HG03175 (cell line): ENCODE measurements at regions not wholly inside any gene's neighbourhood (a gene's known extent, or its start where the extent isn't known, plus 50 kb on each side); places are given as distances from the start of the nearest gene placed in this dataset.

Experiments used
- ATAC-seq: cut with Tn5 transposase; IDR thresholded peaks from one replicate; pipeline ENCODE4 v1.9.1; 2021; ENCODE audit warnings: mild to moderate bottlenecking, moderate library complexity; ENCODE audit not compliant: unreplicated experiment

DNA sequence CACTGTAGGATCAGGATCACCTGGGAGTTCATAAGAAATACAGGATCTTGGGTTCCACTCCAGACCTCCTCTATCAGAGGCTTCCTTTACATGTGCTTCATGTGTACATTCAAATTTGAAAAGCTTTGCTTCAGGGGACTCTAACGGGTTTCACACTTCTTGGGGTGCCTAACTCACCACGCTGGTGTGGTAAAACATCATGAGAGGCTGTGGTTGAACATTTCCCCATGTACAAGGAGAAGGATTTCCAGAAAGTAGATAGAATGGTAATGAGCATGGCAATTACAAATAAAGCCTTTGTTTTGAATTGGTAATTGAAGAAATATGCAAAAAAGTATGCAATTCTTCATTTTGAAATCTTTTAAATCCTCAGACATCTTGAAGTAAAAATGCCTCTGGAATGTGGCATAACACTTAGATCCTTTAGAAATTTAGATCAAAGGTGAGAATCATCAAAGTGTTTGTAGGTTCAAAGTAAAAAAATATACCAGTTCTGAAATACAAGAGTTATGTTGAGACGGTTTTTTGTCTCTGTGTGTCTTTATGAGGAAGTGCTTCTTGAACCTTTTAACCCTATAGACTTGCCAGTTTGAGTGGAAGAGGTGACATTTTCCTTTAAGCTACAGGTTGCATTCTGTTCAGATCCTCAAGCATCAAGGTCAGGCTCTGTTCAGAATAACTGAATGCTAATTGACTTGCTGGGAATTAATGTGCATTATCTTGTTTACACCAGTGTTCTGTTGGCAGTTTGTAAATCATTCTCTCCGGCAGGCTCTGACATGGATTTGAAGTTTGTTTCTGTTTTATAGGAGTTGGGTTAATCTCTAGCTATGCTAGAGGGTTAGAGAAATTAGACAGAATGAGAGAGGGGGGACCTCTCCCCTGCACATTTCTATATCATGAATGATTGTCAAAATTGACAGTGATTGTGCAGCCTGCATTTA, 415.3 kb downstream of the MAN2A1 start:
- ATAC-seq = no peak

DNA sequence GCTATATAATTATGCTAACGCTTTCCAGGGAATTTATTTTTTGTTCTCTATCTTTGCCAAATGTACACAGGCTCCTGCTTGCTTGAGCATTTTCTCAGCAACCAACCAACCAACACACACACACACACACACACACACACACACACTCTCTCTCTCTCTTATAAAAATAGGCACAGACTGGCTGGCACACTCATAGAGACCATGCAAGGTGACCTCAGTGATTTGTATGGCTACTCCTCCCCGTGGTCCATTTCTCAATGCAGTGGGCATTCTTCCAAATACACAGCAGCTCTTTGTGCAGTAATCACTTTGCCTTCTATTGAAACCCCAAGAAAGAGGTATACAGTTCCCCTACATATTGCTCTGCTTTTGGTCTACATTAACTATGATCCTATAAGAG, 416.0 kb downstream of the MAN2A1 start:
- no peak for ATAC-seq

DNA sequence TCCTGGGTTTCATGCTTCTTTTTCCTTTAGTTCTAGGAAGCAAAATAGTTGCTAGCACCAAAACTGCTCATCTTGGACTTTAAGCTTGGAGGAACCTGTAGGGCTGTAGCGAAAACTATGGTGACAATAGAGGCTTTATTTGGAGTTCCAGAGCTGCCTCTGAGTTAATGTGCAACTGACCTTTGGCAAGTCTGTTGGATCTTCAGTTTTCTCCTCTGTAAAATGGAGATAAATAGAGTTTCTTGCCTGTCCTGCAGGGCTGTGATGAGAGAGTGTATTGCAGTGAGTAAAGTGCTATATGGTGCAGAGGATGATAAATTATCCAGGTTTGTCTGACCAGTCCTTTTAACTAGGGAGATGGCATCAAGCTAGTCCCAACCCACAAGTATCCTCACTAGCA, 417.0 kb downstream of the MAN2A1 start:
- no peak for ATAC-seq

DNA sequence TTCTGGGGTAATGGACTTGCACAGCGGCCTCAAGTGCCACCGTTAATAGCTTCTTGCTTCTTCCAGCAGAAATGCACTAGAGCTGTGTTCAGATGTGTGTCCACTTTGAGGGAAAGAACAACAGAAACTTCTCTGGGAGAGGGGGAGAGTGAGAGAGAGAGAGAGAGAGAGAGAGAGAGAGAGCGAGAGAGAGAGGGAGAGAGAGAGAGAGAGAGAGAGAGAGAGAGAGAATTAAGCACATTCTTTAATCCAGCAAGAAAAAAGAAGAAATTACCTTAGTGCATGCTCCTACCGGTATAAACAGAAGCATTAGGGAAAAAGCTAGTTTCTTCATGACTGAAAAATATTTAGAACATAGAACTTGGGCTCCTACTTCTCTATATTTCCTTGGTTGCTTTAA, 418.8 kb downstream of the MAN2A1 start:
- no peak for ATAC-seq

GRCh38 chr5:110109667-110110066, 419.9 kb downstream of the MAN2A1 start:
- no peak for ATAC-seq

- no peak for ATAC-seq
These were observed 422.6 kb downstream of the MAN2A1 start for GRCh38 chr5:110112348-110112747.

- ATAC-seq = no peak
These were observed 425.8 kb downstream of the MAN2A1 start for GRCh38 chr5:110115503-110115902.

DNA sequence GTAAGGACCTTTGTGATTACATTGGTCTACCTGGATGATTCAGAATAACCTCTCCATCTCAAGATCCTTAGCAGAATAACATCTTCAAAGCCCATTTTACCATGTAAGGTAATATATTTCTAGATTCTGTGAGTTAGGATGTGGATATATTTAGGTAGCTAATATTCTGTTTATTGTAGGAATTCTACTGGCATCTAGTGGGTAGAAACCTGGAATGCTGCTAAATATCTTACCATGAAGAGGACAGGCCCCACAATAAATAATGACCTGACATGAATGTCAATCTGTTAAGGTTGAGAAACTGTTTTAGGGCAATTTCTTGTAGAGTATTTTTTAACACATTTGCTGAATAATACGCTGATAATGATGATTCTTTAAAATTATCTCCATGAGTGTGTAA, 426.8 kb downstream of the MAN2A1 start:
- no peak for ATAC-seq

GRCh38 chr5:110134963-110135935, 445.5 kb downstream of the MAN2A1 start:
- no peak for ATAC-seq

GRCh38 chr5:110150199-110150598, 460.5 kb downstream of the MAN2A1 start:
- no peak for ATAC-seq

- ATAC-seq = no peak
These were observed 469.5 kb downstream of the MAN2A1 start for GRCh38 chr5:110159202-110159601.

GRCh38 chr5:110161162-110161561, 471.4 kb downstream of the MAN2A1 start:
- no peak for ATAC-seq

DNA sequence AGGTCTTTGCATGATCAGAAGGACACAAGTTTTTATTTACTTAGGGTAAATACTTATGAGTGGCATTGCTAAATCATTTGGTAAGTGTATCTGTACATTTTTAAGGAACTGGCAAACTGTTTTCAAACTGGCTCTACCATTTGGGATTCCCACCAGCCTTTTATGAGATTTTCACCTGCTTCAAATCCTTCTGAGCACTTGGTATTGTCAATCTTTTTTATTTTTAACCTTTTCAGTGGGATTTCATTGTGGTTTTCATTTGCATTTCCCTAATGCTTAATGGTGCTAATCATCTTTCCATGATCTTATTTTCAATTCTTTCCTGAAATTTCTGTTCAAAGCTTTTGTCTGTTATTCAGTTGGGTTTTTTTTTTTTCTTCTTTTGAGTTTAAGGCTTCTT, 475.6 kb downstream of the MAN2A1 start:
- no peak for ATAC-seq

GRCh38 chr5:110167384-110167783, 477.7 kb downstream of the MAN2A1 start:
- ATAC-seq = no peak

- no peak for ATAC-seq
These were observed 479.7 kb downstream of the MAN2A1 start for GRCh38 chr5:110169461-110169860.

DNA sequence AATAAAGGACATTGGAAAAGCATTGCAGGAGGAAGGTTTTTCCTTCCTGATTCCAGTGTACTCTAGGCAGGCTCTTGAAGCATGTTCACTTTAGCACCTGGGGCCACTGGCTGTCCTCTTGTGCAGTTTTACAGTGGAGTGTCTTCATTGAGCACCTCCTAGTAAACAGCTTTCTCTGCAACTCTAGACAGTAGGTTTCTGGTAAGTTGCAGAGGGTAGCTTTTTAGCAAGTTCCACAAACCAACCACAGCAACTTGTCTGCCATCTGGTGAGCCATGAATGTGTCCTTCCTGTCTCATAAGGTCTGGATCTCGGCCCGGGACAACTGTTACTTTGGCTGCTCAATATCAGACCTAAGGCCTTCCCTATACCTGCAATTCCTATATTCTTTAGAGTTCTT, 488.0 kb downstream of the MAN2A1 start:
- ATAC-seq = no peak

GRCh38 chr5:110179321-110179720, 489.6 kb downstream of the MAN2A1 start:
- no peak for ATAC-seq

DNA sequence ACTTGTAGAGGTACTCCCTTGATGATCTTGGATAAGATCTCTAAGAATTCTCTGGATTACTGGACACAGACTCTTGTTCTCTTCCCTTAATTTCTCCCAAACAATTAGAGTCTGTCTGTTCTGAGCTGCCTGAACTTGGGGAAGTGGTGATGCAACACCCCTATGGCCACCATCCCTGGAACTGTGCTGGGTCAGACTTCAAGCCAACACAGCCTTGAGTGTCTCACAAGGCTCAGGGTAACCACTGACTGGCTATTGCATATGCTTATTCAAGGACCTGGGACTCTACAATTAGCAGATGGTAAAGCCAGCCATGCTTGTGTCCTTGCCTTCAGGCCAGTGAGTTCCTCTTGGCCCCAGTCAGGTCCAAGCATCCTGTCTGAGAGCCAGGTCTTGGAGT, 504.5 kb downstream of the MAN2A1 start:
- ATAC-seq = no peak

DNA sequence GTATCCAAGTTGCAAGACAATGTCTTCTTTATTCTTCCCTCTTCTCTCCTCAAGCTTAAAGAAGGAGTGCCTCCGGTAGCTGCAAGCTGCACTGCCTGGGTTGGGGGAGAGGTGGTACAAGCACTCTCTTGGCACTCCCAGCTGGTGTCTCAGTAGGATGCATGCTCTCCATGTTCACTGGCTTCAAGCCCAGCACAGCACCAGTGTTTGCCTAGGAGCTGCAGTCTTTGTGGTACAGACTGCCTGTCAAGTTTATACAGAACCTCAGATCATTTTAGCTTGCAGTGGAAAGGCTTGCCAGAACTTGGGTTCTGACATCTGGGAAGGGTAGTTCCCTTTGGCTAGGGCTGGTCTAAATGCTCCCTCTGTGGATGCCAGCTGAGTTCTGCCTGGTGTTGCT, 505.6 kb downstream of the MAN2A1 start:
- ATAC-seq = no peak

- no peak for ATAC-seq
These were observed 512.1 kb downstream of the MAN2A1 start for GRCh38 chr5:110201791-110202190.

DNA sequence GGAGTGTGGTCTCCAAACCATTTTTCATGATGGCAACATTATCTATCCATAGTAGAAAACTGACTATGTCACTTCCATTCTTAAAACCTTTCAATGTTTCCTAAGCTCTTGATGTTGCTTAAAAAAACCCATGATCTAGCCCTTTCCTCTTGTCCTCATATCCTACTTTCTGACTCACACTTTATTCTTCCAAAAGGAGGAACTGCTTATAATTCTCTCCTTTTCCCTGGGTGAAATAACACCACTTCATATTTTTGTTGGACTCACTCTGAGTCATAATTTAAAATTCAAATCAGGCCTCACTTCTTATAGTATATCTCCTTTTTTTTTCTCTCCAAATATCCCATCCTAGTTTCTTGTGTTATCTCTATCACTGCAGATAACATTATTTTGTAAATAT, 513.9 kb downstream of the MAN2A1 start:
- no peak for ATAC-seq

- no peak for ATAC-seq
These were observed 517.1 kb downstream of the TMEM232 start for GRCh38 chr5:110209401-110209800.
